ENCODE measurements at regions not wholly inside any gene's neighbourhood (a gene's known extent, or its start where the extent isn't known, plus 50 kb on each side); places are given as distances from the start of the nearest gene placed in this dataset.

- H2BK120ac ChIP-seq (ENCODE audit: low read depth, low read length, poor library complexity, severe bottlenecking) = no peak overlapping the region
- no peak overlapping the region for H3K14ac ChIP-seq (ENCODE audit: insufficient read depth, low read length)
- H2BK15ac ChIP-seq (ENCODE audit: low read depth, low read length) = no peak overlapping the region
- no peak overlapping the region for H4K8ac ChIP-seq (replicated peaks; ENCODE audit: insufficient read length, low read depth, low read length)
- H3K56ac ChIP-seq (ENCODE audit: insufficient read length, low read depth, low read length) = no peak overlapping the region
- no peak overlapping the region for H2AK5ac ChIP-seq (ENCODE audit: insufficient read length, low read length)
- H3K9me3 ChIP-seq (ENCODE audit: control insufficient read depth, low read depth, low read length) = no peaks in the 10 kb centered on the region
- H2AFZ ChIP-seq (ENCODE audit: low read length) = no peak overlapping the region
- no peak overlapping the region for H3K18ac ChIP-seq (ENCODE audit: insufficient read length, low read depth, low read length)
- H3K27me3 Mint-ChIP-seq (ENCODE audit: low read depth) = no peaks in the 10 kb centered on the region; the same call in 1 of the 2 replicates
- no peak overlapping the region for H3K9ac ChIP-seq (ENCODE audit: extremely low read depth, insufficient read length, low read length)
- no peaks in the 10 kb centered on the region for H3K79me2 ChIP-seq (ENCODE audit: insufficient read depth, low read length)
- H3K23me2 ChIP-seq (ENCODE audit: insufficient read length, low read depth, low read length, poor library complexity, severe bottlenecking) = no peaks in the 10 kb centered on the region
- WGBS (ENCODE audit: extremely low coverage, insufficient read length, low lambda C conversion rate) = no CpG with 5 or more reads among the region's 1 CpG
- no peaks in the 10 kb centered on the region for H3K79me1 ChIP-seq (ENCODE audit: insufficient read depth, low read depth, low read length, poor library complexity, severe bottlenecking)
- no peak overlapping the region for H2BK12ac ChIP-seq (ENCODE audit: insufficient read length, low read depth, low read length)
- peaks cover 7% of the 10 kb centered on the region for H3K4me1 ChIP-seq (ENCODE audit: insufficient read depth, low read length)
- no peak overlapping the region for H3K4me3 Mint-ChIP-seq
- no peaks in the 10 kb centered on the region for H4K20me1 ChIP-seq (ENCODE audit: control insufficient read depth, insufficient read depth, insufficient read length)
- no peak overlapping the region for H3K4ac ChIP-seq (ENCODE audit: low read depth, low read length)
- peaks cover 4 to 14% (median 9%) of the 10 kb centered on the region in 3 experiments for H3K36me3 Mint-ChIP-seq (ENCODE audit: insufficient read depth in 1 of 3, low read depth in 3 of 3)
- H3K4me1 Mint-ChIP-seq = peaks cover 24 to 25% of the 10 kb centered on the region in 2 experiments
- H3K27ac ChIP-seq (ENCODE audit: insufficient read length, low read depth, low read length) = no peak overlapping the region
- no peak overlapping the region for H4K5ac ChIP-seq (ENCODE audit: insufficient read length, low read depth, low read length)
- DNase-seq = no peak
- H3K27ac Mint-ChIP-seq = no peak overlapping the region
- H2BK20ac ChIP-seq (ENCODE audit: low read depth, low read length, poor library complexity, severe bottlenecking) = no peak overlapping the region
- no peak for TF ChIP-seq CTCF (conservative IDR thresholded peaks at IDR 0.05)
- no peaks in the 10 kb centered on the region for H3K27me3 ChIP-seq (ENCODE audit: insufficient read depth, low read length)
- no peak overlapping the region for H2BK5ac ChIP-seq (ENCODE audit: insufficient read length, low read length)
- H3K4me2 ChIP-seq (ENCODE audit: insufficient read depth, insufficient read length, low read length) = no peak overlapping the region
- H4K91ac ChIP-seq (ENCODE audit: insufficient read length, low read depth, low read length) = no peak overlapping the region
- H3K23ac ChIP-seq (ENCODE audit: insufficient read length, low read depth, low read length) = no peak overlapping the region
- no peak overlapping the region for H3T11ph ChIP-seq (ENCODE audit: low read length)
- H3K9me3 Mint-ChIP-seq = peaks cover 9% of the 10 kb centered on the region in 2 experiments
These were observed 119.2 kb upstream of the MEX3C start for GRCh38 chr18:51316677-51317076.
